ENCODE measurements at regions not wholly inside any gene's neighbourhood (a gene's known extent, or its start where the extent isn't known, plus 50 kb on each side); places are given as distances from the start of the nearest gene placed in this dataset.

GRCh38 chr12:91267039-91267438 is 84.4 kb upstream of the DCN start:
- no peak for TF ChIP-seq CTCF (IDR thresholded peaks at IDR 0.05)

GRCh38 chr12:91264178-91264577 is 81.6 kb upstream of the DCN start:
- no peak for TF ChIP-seq CTCF (IDR thresholded peaks at IDR 0.05)

GRCh38 chr12:91261820-91262676 is 79.4 kb upstream of the DCN start:
- TF ChIP-seq CTCF (IDR thresholded peaks at IDR 0.05), result no peak

GRCh38 chr12:91256411-91256810 is 73.8 kb upstream of the DCN start:
- TF ChIP-seq CTCF (IDR thresholded peaks at IDR 0.05), result no peak

- TF ChIP-seq CTCF (IDR thresholded peaks at IDR 0.05), result no peak
Measured at GRCh38 chr12:91252341-91252740, 69.7 kb upstream of the DCN start.

GRCh38 chr12:91250273-91250665 is 67.7 kb upstream of the DCN start:
- TF ChIP-seq CTCF (IDR thresholded peaks at IDR 0.05), result no peak

GRCh38 chr12:91249518-91250272 is 67.1 kb upstream of the DCN start:
- no peak for TF ChIP-seq CTCF (IDR thresholded peaks at IDR 0.05)
